ENCODE measurements at regions not wholly inside any gene's neighbourhood (a gene's known extent, or its start where the extent isn't known, plus 50 kb on each side); places are given as distances from the start of the nearest gene placed in this dataset.

- WGBS (ENCODE audit: insufficient coverage), result 92% methylated on average over 6 of the region's 8 CpGs
- ChIA-PET CTCF (no interaction called here), POLR2A (no interaction called here)
- no peaks in the 10 kb centered on the region for H3K27me3 ChIP-seq (replicated peaks in 2 of 5; ENCODE audit: control insufficient read depth in 4 of 5, insufficient read depth in 5 of 5, low read length in 4 of 5)
- no peak overlapping the region for H3K4me3 ChIP-seq (ENCODE audit: control insufficient read depth in 1 of 7, extremely low read depth in 1 of 7, insufficient read depth in 4 of 7, low read depth in 2 of 7, low read length in 6 of 7)
- no peaks in the 10 kb centered on the region for H3K4me1 ChIP-seq (ENCODE audit: control extremely low read depth in 1 of 4, control insufficient read depth in 4 of 4, insufficient read depth in 4 of 4, low read length in 3 of 4)
- H3K36me3 ChIP-seq (ENCODE audit: control insufficient read depth in 4 of 4, insufficient read depth in 4 of 4, low read length in 3 of 4), result no peaks in the 10 kb centered on the region
- DNase-seq, result no peak
- H3K27ac ChIP-seq (ENCODE audit: insufficient read depth in 1 of 2, low read depth in 1 of 2, low read length in 2 of 2, poor library complexity in 1 of 2, severe bottlenecking in 2 of 2), result no peak overlapping the region
- no peaks in the 10 kb centered on the region for H3K9me3 ChIP-seq (ENCODE audit: control extremely low read depth in 1 of 5, control insufficient read depth in 4 of 5, insufficient read depth in 2 of 5, low read depth in 1 of 5, low read length in 4 of 5)
These were observed 1028.7 kb downstream of the XPNPEP1 start for GRCh38 chr10:108894402-108895301.

- Histone ChIP-seq H3K4me1 (ENCODE audit: control extremely low read depth in 1 of 4, control insufficient read depth in 4 of 4, insufficient read depth in 4 of 4, low read length in 3 of 4) (no peaks in the 10 kb centered on the region), H3K9me3 (ENCODE audit: control extremely low read depth in 1 of 5, control insufficient read depth in 4 of 5, insufficient read depth in 2 of 5, low read depth in 1 of 5, low read length in 4 of 5) (no peaks in the 10 kb centered on the region), H3K27ac (ENCODE audit: insufficient read depth in 1 of 2, low read depth in 1 of 2, low read length in 2 of 2, poor library complexity in 1 of 2, severe bottlenecking in 2 of 2) (no peak overlapping the region), H3K4me3 (ENCODE audit: control insufficient read depth in 1 of 7, extremely low read depth in 1 of 7, insufficient read depth in 4 of 7, low read depth in 2 of 7, low read length in 6 of 7) (no peak overlapping the region), H3K27me3 (replicated peaks in 2 of 5; ENCODE audit: control insufficient read depth in 4 of 5, insufficient read depth in 5 of 5, low read length in 4 of 5) (no peaks in the 10 kb centered on the region), H3K36me3 (ENCODE audit: control insufficient read depth in 4 of 4, insufficient read depth in 4 of 4, low read length in 3 of 4) (no peaks in the 10 kb centered on the region)
- ChIA-PET CTCF (no interaction called here), POLR2A (no interaction called here)
- DNase-seq, result no peak
- 76% methylated on average over 5 of the region's 5 CpGs for WGBS (ENCODE audit: insufficient coverage)
These were observed 1046.2 kb downstream of the XPNPEP1 start for GRCh38 chr10:108877095-108877561.

GRCh38 chr10:108872854-108873253 lies 1050.5 kb downstream of the XPNPEP1 start:
- Histone ChIP-seq H3K27me3 (replicated peaks in 2 of 5; ENCODE audit: control insufficient read depth in 4 of 5, insufficient read depth in 5 of 5, low read length in 4 of 5) (no peaks in the 10 kb centered on the region), H3K4me1 (ENCODE audit: control extremely low read depth in 1 of 4, control insufficient read depth in 4 of 4, insufficient read depth in 4 of 4, low read length in 3 of 4) (no peaks in the 10 kb centered on the region), H3K36me3 (ENCODE audit: control insufficient read depth in 4 of 4, insufficient read depth in 4 of 4, low read length in 3 of 4) (no peaks in the 10 kb centered on the region), H3K4me3 (ENCODE audit: control insufficient read depth in 1 of 7, extremely low read depth in 1 of 7, insufficient read depth in 4 of 7, low read depth in 2 of 7, low read length in 6 of 7) (no peak overlapping the region), H3K27ac (ENCODE audit: insufficient read depth in 1 of 2, low read depth in 1 of 2, low read length in 2 of 2, poor library complexity in 1 of 2, severe bottlenecking in 2 of 2) (no peak overlapping the region), H3K9me3 (ENCODE audit: control extremely low read depth in 1 of 5, control insufficient read depth in 4 of 5, insufficient read depth in 2 of 5, low read depth in 1 of 5, low read length in 4 of 5) (no peaks in the 10 kb centered on the region)
- ChIA-PET CTCF (no interaction called here), POLR2A (no interaction called here)
- no CpG with 5 or more reads among the region's 2 CpGs for WGBS (ENCODE audit: insufficient coverage)
- no peak for DNase-seq

GRCh38 chr10:108868881-108869280 lies 1054.4 kb downstream of the XPNPEP1 start:
- ChIA-PET POLR2A (no interaction called here), CTCF (no interaction called here)
- Histone ChIP-seq H3K4me1 (ENCODE audit: control extremely low read depth in 1 of 4, control insufficient read depth in 4 of 4, insufficient read depth in 4 of 4, low read length in 3 of 4) (no peaks in the 10 kb centered on the region), H3K36me3 (ENCODE audit: control insufficient read depth in 4 of 4, insufficient read depth in 4 of 4, low read length in 3 of 4) (no peaks in the 10 kb centered on the region), H3K9me3 (ENCODE audit: control extremely low read depth in 1 of 5, control insufficient read depth in 4 of 5, insufficient read depth in 2 of 5, low read depth in 1 of 5, low read length in 4 of 5) (no peaks in the 10 kb centered on the region), H3K4me3 (ENCODE audit: control insufficient read depth in 1 of 7, extremely low read depth in 1 of 7, insufficient read depth in 4 of 7, low read depth in 2 of 7, low read length in 6 of 7) (no peak overlapping the region), H3K27me3 (replicated peaks in 2 of 5; ENCODE audit: control insufficient read depth in 4 of 5, insufficient read depth in 5 of 5, low read length in 4 of 5) (no peaks in the 10 kb centered on the region), H3K27ac (ENCODE audit: insufficient read depth in 1 of 2, low read depth in 1 of 2, low read length in 2 of 2, poor library complexity in 1 of 2, severe bottlenecking in 2 of 2) (no peak overlapping the region)
- DNase-seq, result no peak
- no CpG with 5 or more reads among the region's 1 CpG for WGBS (ENCODE audit: insufficient coverage)

GRCh38 chr10:108862676-108863350 lies 1060.5 kb downstream of the XPNPEP1 start:
- 100% methylated on average over 1 of the region's 3 CpGs for WGBS (ENCODE audit: insufficient coverage)
- POLR2A ChIA-PET, result no interaction called here
- H3K27me3 ChIP-seq (replicated peaks in 2 of 5; ENCODE audit: control insufficient read depth in 4 of 5, insufficient read depth in 5 of 5, low read length in 4 of 5), result no peaks in the 10 kb centered on the region
- no peak overlapping the region for H3K4me3 ChIP-seq (ENCODE audit: control insufficient read depth in 1 of 7, extremely low read depth in 1 of 7, insufficient read depth in 4 of 7, low read depth in 2 of 7, low read length in 6 of 7)
- H3K36me3 ChIP-seq (ENCODE audit: control insufficient read depth in 4 of 4, insufficient read depth in 4 of 4, low read length in 3 of 4), result no peaks in the 10 kb centered on the region
- no peak overlapping the region for H3K27ac ChIP-seq (ENCODE audit: insufficient read depth in 1 of 2, low read depth in 1 of 2, low read length in 2 of 2, poor library complexity in 1 of 2, severe bottlenecking in 2 of 2)
- no peaks in the 10 kb centered on the region for H3K4me1 ChIP-seq (ENCODE audit: control extremely low read depth in 1 of 4, control insufficient read depth in 4 of 4, insufficient read depth in 4 of 4, low read length in 3 of 4)
- DNase-seq, result no peak
- no peaks in the 10 kb centered on the region for H3K9me3 ChIP-seq (ENCODE audit: control extremely low read depth in 1 of 5, control insufficient read depth in 4 of 5, insufficient read depth in 2 of 5, low read depth in 1 of 5, low read length in 4 of 5)
- CTCF ChIA-PET, result no interaction called here

- H3K4me1 ChIP-seq (ENCODE audit: control extremely low read depth in 1 of 4, control insufficient read depth in 4 of 4, insufficient read depth in 4 of 4, low read length in 3 of 4), result no peaks in the 10 kb centered on the region
- 100% methylated on average over 3 of the region's 5 CpGs for WGBS (ENCODE audit: insufficient coverage)
- no peak for DNase-seq
- no peak overlapping the region for H3K4me3 ChIP-seq (ENCODE audit: control insufficient read depth in 1 of 7, extremely low read depth in 1 of 7, insufficient read depth in 4 of 7, low read depth in 2 of 7, low read length in 6 of 7)
- ChIA-PET POLR2A (no interaction called here), CTCF (no interaction called here)
- no peaks in the 10 kb centered on the region for H3K36me3 ChIP-seq (ENCODE audit: control insufficient read depth in 4 of 4, insufficient read depth in 4 of 4, low read length in 3 of 4)
- no peak overlapping the region for H3K27ac ChIP-seq (ENCODE audit: insufficient read depth in 1 of 2, low read depth in 1 of 2, low read length in 2 of 2, poor library complexity in 1 of 2, severe bottlenecking in 2 of 2)
- H3K9me3 ChIP-seq (ENCODE audit: control extremely low read depth in 1 of 5, control insufficient read depth in 4 of 5, insufficient read depth in 2 of 5, low read depth in 1 of 5, low read length in 4 of 5), result no peaks in the 10 kb centered on the region
- H3K27me3 ChIP-seq (replicated peaks in 2 of 5; ENCODE audit: control insufficient read depth in 4 of 5, insufficient read depth in 5 of 5, low read length in 4 of 5), result no peaks in the 10 kb centered on the region
These were observed 1062.0 kb downstream of the XPNPEP1 start for GRCh38 chr10:108861181-108861754.

- peak in 1 of 3 donors; percentile 46 for DNase-seq
- CTCF ChIA-PET, result no interaction called here
- POLR2A ChIA-PET, result no interaction called here
- Histone ChIP-seq H3K27ac (ENCODE audit: insufficient read depth in 1 of 2, low read depth in 1 of 2, low read length in 2 of 2, poor library complexity in 1 of 2, severe bottlenecking in 2 of 2) (no peak overlapping the region), H3K9me3 (ENCODE audit: control extremely low read depth in 1 of 5, control insufficient read depth in 4 of 5, insufficient read depth in 2 of 5, low read depth in 1 of 5, low read length in 4 of 5) (no peaks in the 10 kb centered on the region), H3K27me3 (replicated peaks in 2 of 5; ENCODE audit: control insufficient read depth in 4 of 5, insufficient read depth in 5 of 5, low read length in 4 of 5) (no peaks in the 10 kb centered on the region), H3K4me1 (ENCODE audit: control extremely low read depth in 1 of 4, control insufficient read depth in 4 of 4, insufficient read depth in 4 of 4, low read length in 3 of 4) (no peaks in the 10 kb centered on the region), H3K4me3 (ENCODE audit: control insufficient read depth in 1 of 7, extremely low read depth in 1 of 7, insufficient read depth in 4 of 7, low read depth in 2 of 7, low read length in 6 of 7) (no peak overlapping the region), H3K36me3 (ENCODE audit: control insufficient read depth in 4 of 4, insufficient read depth in 4 of 4, low read length in 3 of 4) (no peaks in the 10 kb centered on the region)
- 75% methylated on average over 2 of the region's 4 CpGs for WGBS (ENCODE audit: insufficient coverage)
These were observed 1071.1 kb downstream of the XPNPEP1 start for GRCh38 chr10:108852211-108852610.

All from common myeloid progenitor, CD34-positive (primary cell).